Mesenchymal stem cell (in vitro differentiated cells and primary cell): ENCODE measurements at regions not wholly inside any gene's neighbourhood (a gene's known extent, or its start where the extent isn't known, plus 50 kb on each side); places are given as distances from the start of the nearest gene placed in this dataset.

Experiments used
- DNase-seq: peaks from one replicate; pipeline ENCODE4 v3.0.0-alpha.2; 2013
- H2AFZ ChIP-seq: one replicate; pipeline ENCODE4 v1.6.1; 2013; ENCODE audit warnings: low read depth, mild to moderate bottlenecking, control low read depth, inconsistent platforms, low read length, moderate library complexity
- H2AK5ac ChIP-seq: 2 replicates; pipeline ENCODE4 v1.6.1; 2013; ENCODE audit warnings: low read length, moderate library complexity, mild to moderate bottlenecking, inconsistent platforms; ENCODE audit not compliant: severe bottlenecking
- H2BK120ac ChIP-seq: one replicate; pipeline ENCODE4 v1.6.1; 2013; ENCODE audit warnings: low read depth, mild to moderate bottlenecking, inconsistent platforms, low read length, moderate library complexity
- H2BK12ac ChIP-seq, 2 experiments: one replicate each; pipeline ENCODE4 v1.6.1; 2013; ENCODE audit warnings: inconsistent platforms in 2 of 2, low read length in 2 of 2, mild to moderate bottlenecking in 2 of 2, moderate library complexity in 2 of 2, control low read depth in 1 of 2
- H2BK15ac ChIP-seq: one replicate; pipeline ENCODE4 v1.6.1; 2013; ENCODE audit warnings: mild to moderate bottlenecking, low read depth, inconsistent platforms; ENCODE audit not compliant: poor library complexity, severe bottlenecking
- H2BK5ac ChIP-seq: 2 replicates; pipeline ENCODE4 v1.6.1; 2013; ENCODE audit warnings: low read depth, mild to moderate bottlenecking, low read length, control low read depth, inconsistent platforms; ENCODE audit not compliant: poor library complexity, severe bottlenecking
- H3K14ac ChIP-seq, 2 experiments: one replicate each; pipeline ENCODE4 v1.6.1; 2013; ENCODE audit warnings: inconsistent platforms in 2 of 2, low read length in 2 of 2, control low read depth in 1 of 2, mild to moderate bottlenecking in 1 of 2, moderate library complexity in 1 of 2
- H3K18ac ChIP-seq, 2 experiments: one replicate each; pipeline ENCODE4 v1.6.1; 2013; ENCODE audit warnings: inconsistent platforms in 2 of 2, low read length in 2 of 2, control low read depth in 1 of 2, low read depth in 1 of 2, mild to moderate bottlenecking in 1 of 2
- H3K23ac ChIP-seq, 2 experiments: one replicate each; pipeline ENCODE4 v1.6.1; 2013; ENCODE audit warnings: inconsistent platforms in 2 of 2, low read length in 2 of 2, mild to moderate bottlenecking in 2 of 2, moderate library complexity in 2 of 2, control low read depth in 1 of 2
- H3K27ac ChIP-seq: 2 replicates; pipeline ENCODE4 v1.5.1; 2013; ENCODE audit warnings: mild to moderate bottlenecking, moderate library complexity, low read length, control low read depth, inconsistent platforms; ENCODE audit not compliant: poor library complexity, severe bottlenecking
- H3K27me3 ChIP-seq, 2 experiments: 2 replicates each; pipeline versions ENCODE4 v1.6.1 to v1.7.0; 2013; ENCODE audit warnings: low read length in 2 of 2, mild to moderate bottlenecking in 2 of 2, moderate library complexity in 2 of 2, control low read depth in 1 of 2, inconsistent platforms in 1 of 2; ENCODE audit not compliant: control insufficient read depth in 1 of 2, insufficient read depth in 1 of 2
- H3K36me3 ChIP-seq, 2 experiments: 2 replicates each; pipeline versions ENCODE4 v1.6.1 to v1.7.0; 2013; ENCODE audit warnings: low read length in 2 of 2, control low read depth in 1 of 2, inconsistent platforms in 1 of 2, low read depth in 1 of 2, mild to moderate bottlenecking in 1 of 2; ENCODE audit not compliant: insufficient read depth in 2 of 2, control insufficient read depth in 1 of 2
- H3K4ac ChIP-seq, 2 experiments: one replicate each; pipeline ENCODE4 v1.6.1; 2013; ENCODE audit warnings: inconsistent platforms in 2 of 2, low read length in 2 of 2, mild to moderate bottlenecking in 2 of 2, moderate library complexity in 2 of 2, control low read depth in 1 of 2, low read depth in 1 of 2
- H3K4me1 ChIP-seq: 2 replicates; pipeline ENCODE4 v1.6.1; 2013; ENCODE audit warnings: low read depth, low read length, control low read depth; ENCODE audit not compliant: control insufficient read depth, insufficient read depth
- H3K4me2 ChIP-seq: 2 replicates; pipeline ENCODE4 v1.6.1; 2013; ENCODE audit warnings: low read length, mild to moderate bottlenecking, inconsistent platforms; ENCODE audit not compliant: poor library complexity, severe bottlenecking
- H3K4me3 ChIP-seq, 2 experiments: 2 replicates each; pipeline versions ENCODE4 v1.5.1 to v1.7.0; 2013; ENCODE audit warnings: low read length in 2 of 2, mild to moderate bottlenecking in 2 of 2, control low read depth in 1 of 2, low read depth in 1 of 2; ENCODE audit not compliant: insufficient read depth in 1 of 2
- H3K79me1 ChIP-seq: replicated peaks from 2 replicates; pipeline ENCODE4 v1.6.1; 2013; ENCODE audit warnings: mild to moderate bottlenecking, control low read depth, low read length, inconsistent platforms; ENCODE audit not compliant: poor library complexity, severe bottlenecking
- H3K9ac ChIP-seq: 2 replicates; pipeline ENCODE4 v1.7.0; 2013; ENCODE audit warnings: mild to moderate bottlenecking, low read length, moderate library complexity
- H3K9me3 ChIP-seq: 2 replicates; pipeline ENCODE4 v1.7.0; 2013; ENCODE audit warnings: mild to moderate bottlenecking, low read length; ENCODE audit not compliant: control insufficient read depth
- H4K8ac ChIP-seq: one replicate; pipeline ENCODE4 v1.6.1; 2013; ENCODE audit warnings: inconsistent platforms, mild to moderate bottlenecking, low read length, moderate library complexity
- H4K91ac ChIP-seq: one replicate; pipeline ENCODE4 v1.6.1; 2013; ENCODE audit warnings: mild to moderate bottlenecking, low read length, inconsistent platforms
- WGBS: methylation state at CpG from one replicate; pipeline ENCODE4 v1.1.7; 2013; ENCODE audit warnings: mixed read lengths; 5-methylcytosine and 5-hydroxymethylcytosine counted together

- Histone ChIP-seq H4K8ac (no peak overlapping the region), H2AFZ (no peak overlapping the region)
Observed at GRCh38 chr19:30097746-30098280, 155.8 kb downstream of the URI1 start.

GRCh38 chr19:30102239-30102638, 160.2 kb downstream of the URI1 start:
- no peak overlapping the region for H3K4me3 ChIP-seq
- WGBS: 100% methylated on average over 4 of the region's 6 CpGs

More at GRCh38 chr19:30097746-30098280, 155.8 kb downstream of the URI1 start:
- WGBS: 73% methylated on average over 9 of the region's 9 CpGs
- Histone ChIP-seq H3K79me1 (no peaks in the 10 kb centered on the region), H3K27me3 (no peaks in the 10 kb centered on the region), H3K23ac (no peak overlapping the region), H2AK5ac (no peak overlapping the region), H3K14ac (no peak overlapping the region), H3K9ac (no peak overlapping the region), H3K27ac (no peak overlapping the region), H2BK12ac (no peak overlapping the region), H2BK5ac (no peak overlapping the region), H3K18ac (no peak overlapping the region), H3K4ac (no peak overlapping the region), H3K4me2 (no peak overlapping the region), H3K9me3 (no peaks in the 10 kb centered on the region), H3K4me3 (no peak overlapping the region), H2BK120ac (no peak overlapping the region), H3K36me3 (no peaks in the 10 kb centered on the region), H3K4me1 (no peaks in the 10 kb centered on the region), H2BK15ac (no peak overlapping the region), H4K91ac (no peak overlapping the region)
- DNase-seq: no peak

GRCh38 chr19:30102666-30103065, 160.6 kb downstream of the URI1 start:
- no peak overlapping the region for H3K4ac ChIP-seq
- H3K23ac ChIP-seq: no peak overlapping the region
- WGBS: 96% methylated on average over 6 of the region's 7 CpGs
- no peak overlapping the region for H3K4me2 ChIP-seq
- H3K9ac ChIP-seq: no peak overlapping the region
- no peak overlapping the region for H4K91ac ChIP-seq
- H3K18ac ChIP-seq: no peak overlapping the region
- H3K14ac ChIP-seq: no peak overlapping the region
- H4K8ac ChIP-seq: no peak overlapping the region
- H3K79me1 ChIP-seq: no peaks in the 10 kb centered on the region
- no peak for DNase-seq
- no peak overlapping the region for H3K4me3 ChIP-seq
- no peak overlapping the region for H3K27ac ChIP-seq
- no peak overlapping the region for H2BK120ac ChIP-seq
- H3K4me1 ChIP-seq: no peaks in the 10 kb centered on the region
- H2BK15ac ChIP-seq: no peak overlapping the region
- H3K27me3 ChIP-seq: no peaks in the 10 kb centered on the region
- no peak overlapping the region for H2BK5ac ChIP-seq
- H2BK12ac ChIP-seq: no peak overlapping the region
- no peaks in the 10 kb centered on the region for H3K9me3 ChIP-seq
- no peak overlapping the region for H2AK5ac ChIP-seq
- no peaks in the 10 kb centered on the region for H3K36me3 ChIP-seq
- no peak overlapping the region for H2AFZ ChIP-seq

More at GRCh38 chr19:30102239-30102638, 160.2 kb downstream of the URI1 start:
- Histone ChIP-seq H2AK5ac (no peak overlapping the region), H2AFZ (no peak overlapping the region), H3K14ac (no peak overlapping the region), H3K23ac (no peak overlapping the region), H3K4ac (no peak overlapping the region), H3K27me3 (no peaks in the 10 kb centered on the region), H3K9me3 (no peaks in the 10 kb centered on the region), H3K27ac (no peak overlapping the region), H3K18ac (no peak overlapping the region), H2BK5ac (no peak overlapping the region), H2BK12ac (no peak overlapping the region), H3K4me1 (no peaks in the 10 kb centered on the region), H3K9ac (no peak overlapping the region), H2BK15ac (no peak overlapping the region), H2BK120ac (no peak overlapping the region), H4K8ac (no peak overlapping the region), H4K91ac (no peak overlapping the region), H3K4me2 (no peak overlapping the region), H3K79me1 (no peaks in the 10 kb centered on the region), H3K36me3 (no peaks in the 10 kb centered on the region)
- no peak for DNase-seq

GRCh38 chr19:30103981-30104380, 161.9 kb downstream of the URI1 start:
- H3K4me3 ChIP-seq: no peak overlapping the region
- H3K79me1 ChIP-seq: no peaks in the 10 kb centered on the region
- no peak overlapping the region for H3K23ac ChIP-seq
- no peak overlapping the region for H2BK5ac ChIP-seq
- H3K4ac ChIP-seq: no peak overlapping the region
- H3K18ac ChIP-seq: no peak overlapping the region
- no peak overlapping the region for H4K91ac ChIP-seq
- no peak overlapping the region for H2AK5ac ChIP-seq
- H2BK15ac ChIP-seq: no peak overlapping the region
- H4K8ac ChIP-seq: no peak overlapping the region
- H2BK12ac ChIP-seq: no peak overlapping the region
- H3K9ac ChIP-seq: no peak overlapping the region
- H3K27ac ChIP-seq: no peak overlapping the region
- H3K36me3 ChIP-seq: no peaks in the 10 kb centered on the region
- H3K27me3 ChIP-seq: no peaks in the 10 kb centered on the region
- H3K14ac ChIP-seq: no peak overlapping the region
- no peaks in the 10 kb centered on the region for H3K4me1 ChIP-seq
- no peak overlapping the region for H3K4me2 ChIP-seq
- H3K9me3 ChIP-seq: no peaks in the 10 kb centered on the region
- DNase-seq: no peak
- WGBS: 68% methylated on average over 7 of the region's 7 CpGs
- no peak overlapping the region for H2BK120ac ChIP-seq
- no peak overlapping the region for H2AFZ ChIP-seq
